NCI-H82 (cell line): ENCODE measurements at regions not wholly inside any gene's neighbourhood (a gene's known extent, or its start where the extent isn't known, plus 50 kb on each side); places are given as distances from the start of the nearest gene placed in this dataset.

Experiments used
- DNase-seq: peaks from one replicate; lab custom pipeline; 2025; lab: John Stamatoyannopoulos, UW

- DNase-seq: no peak
Observed at GRCh38 chrX:22395372-22395771, 122.7 kb downstream of the CBLL2 start.

- DNase-seq: no peak
Observed at GRCh38 chrX:22396408-22396807, 123.7 kb downstream of the CBLL2 start.

GRCh38 chrX:22397566-22397965 is 124.9 kb downstream of the CBLL2 start:
- no peak for DNase-seq

GRCh38 chrX:22399437-22400192 is 126.9 kb downstream of the CBLL2 start:
- no peak for DNase-seq

GRCh38 chrX:22404297-22404696 is 131.6 kb downstream of the CBLL2 start:
- no peak for DNase-seq

- DNase-seq: no peak
Observed at GRCh38 chrX:22406201-22406737, 133.6 kb downstream of the CBLL2 start.

- no peak for DNase-seq
Observed at GRCh38 chrX:22409418-22409817, 136.7 kb downstream of the CBLL2 start.

GRCh38 chrX:22424122-22424915 is 151.6 kb downstream of the CBLL2 start:
- no peak for DNase-seq

GRCh38 chrX:22424919-22425318 is 152.2 kb downstream of the CBLL2 start:
- no peak for DNase-seq

- DNase-seq: no peak
Observed at GRCh38 chrX:22429704-22430103, 157.0 kb downstream of the CBLL2 start.

GRCh38 chrX:22430701-22431100 is 158.0 kb downstream of the CBLL2 start:
- no peak for DNase-seq

- no peak for DNase-seq
Observed at GRCh38 chrX:22433292-22434070, 160.8 kb downstream of the CBLL2 start.

- no peak for DNase-seq
Observed at GRCh38 chrX:22445880-22446279, 173.2 kb downstream of the CBLL2 start.

GRCh38 chrX:22462959-22463358 is 190.2 kb downstream of the CBLL2 start:
- no peak for DNase-seq

- no peak for DNase-seq
Observed at GRCh38 chrX:22467571-22467970, 194.9 kb downstream of the CBLL2 start.

GRCh38 chrX:22481436-22481835 is 208.7 kb downstream of the CBLL2 start:
- DNase-seq: no peak

GRCh38 chrX:22486296-22486695 is 213.6 kb downstream of the CBLL2 start:
- peak; percentile 26 for DNase-seq

- DNase-seq: peak; percentile 77
Observed at GRCh38 chrX:22516893-22517292, 244.2 kb downstream of the CBLL2 start.

- DNase-seq: no peak
Observed at GRCh38 chrX:22520128-22520828, 247.6 kb downstream of the CBLL2 start.

GRCh38 chrX:22526339-22526738 is 253.6 kb downstream of the CBLL2 start:
- no peak for DNase-seq

- no peak for DNase-seq
Observed at GRCh38 chrX:22527302-22527701, 254.6 kb downstream of the CBLL2 start.

GRCh38 chrX:22533898-22534297 is 261.2 kb downstream of the CBLL2 start:
- no peak for DNase-seq
